ENCODE measurements at regions not wholly inside any gene's neighbourhood (a gene's known extent, or its start where the extent isn't known, plus 50 kb on each side); places are given as distances from the start of the nearest gene placed in this dataset.

DNA sequence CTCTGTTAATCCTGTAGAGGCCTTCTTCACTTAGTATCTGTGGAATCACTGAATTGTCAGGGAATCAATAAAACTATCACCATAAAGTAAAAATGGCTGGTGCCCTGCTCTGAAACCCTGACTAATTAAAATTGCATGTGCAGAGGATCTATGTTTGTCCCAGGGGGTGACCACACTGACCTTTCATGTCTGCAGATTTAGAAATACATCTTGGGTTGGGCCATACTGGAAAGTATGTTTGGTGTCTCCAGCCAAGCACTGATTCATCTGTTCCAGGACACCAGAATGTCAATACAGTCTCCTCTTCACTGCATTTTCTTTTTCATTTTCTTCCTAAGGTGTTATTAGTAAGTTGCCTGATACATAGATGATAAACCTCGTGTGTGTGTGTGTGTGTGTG is 490.9 kb upstream of the INTU start:
- TF ChIP-seq, protein P1, sequence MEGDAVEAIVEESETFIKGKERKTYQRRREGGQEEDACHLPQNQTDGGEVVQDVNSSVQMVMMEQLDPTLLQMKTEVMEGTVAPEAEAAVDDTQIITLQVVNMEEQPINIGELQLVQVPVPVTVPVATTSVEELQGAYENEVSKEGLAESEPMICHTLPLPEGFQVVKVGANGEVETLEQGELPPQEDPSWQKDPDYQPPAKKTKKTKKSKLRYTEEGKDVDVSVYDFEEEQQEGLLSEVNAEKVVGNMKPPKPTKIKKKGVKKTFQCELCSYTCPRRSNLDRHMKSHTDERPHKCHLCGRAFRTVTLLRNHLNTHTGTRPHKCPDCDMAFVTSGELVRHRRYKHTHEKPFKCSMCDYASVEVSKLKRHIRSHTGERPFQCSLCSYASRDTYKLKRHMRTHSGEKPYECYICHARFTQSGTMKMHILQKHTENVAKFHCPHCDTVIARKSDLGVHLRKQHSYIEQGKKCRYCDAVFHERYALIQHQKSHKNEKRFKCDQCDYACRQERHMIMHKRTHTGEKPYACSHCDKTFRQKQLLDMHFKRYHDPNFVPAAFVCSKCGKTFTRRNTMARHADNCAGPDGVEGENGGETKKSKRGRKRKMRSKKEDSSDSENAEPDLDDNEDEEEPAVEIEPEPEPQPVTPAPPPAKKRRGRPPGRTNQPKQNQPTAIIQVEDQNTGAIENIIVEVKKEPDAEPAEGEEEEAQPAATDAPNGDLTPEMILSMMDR (IDR thresholded peaks at IDR 0.05; ENCODE audit: insufficient read depth, low read length), result no peak
- TF ChIP-seq, protein P2, sequence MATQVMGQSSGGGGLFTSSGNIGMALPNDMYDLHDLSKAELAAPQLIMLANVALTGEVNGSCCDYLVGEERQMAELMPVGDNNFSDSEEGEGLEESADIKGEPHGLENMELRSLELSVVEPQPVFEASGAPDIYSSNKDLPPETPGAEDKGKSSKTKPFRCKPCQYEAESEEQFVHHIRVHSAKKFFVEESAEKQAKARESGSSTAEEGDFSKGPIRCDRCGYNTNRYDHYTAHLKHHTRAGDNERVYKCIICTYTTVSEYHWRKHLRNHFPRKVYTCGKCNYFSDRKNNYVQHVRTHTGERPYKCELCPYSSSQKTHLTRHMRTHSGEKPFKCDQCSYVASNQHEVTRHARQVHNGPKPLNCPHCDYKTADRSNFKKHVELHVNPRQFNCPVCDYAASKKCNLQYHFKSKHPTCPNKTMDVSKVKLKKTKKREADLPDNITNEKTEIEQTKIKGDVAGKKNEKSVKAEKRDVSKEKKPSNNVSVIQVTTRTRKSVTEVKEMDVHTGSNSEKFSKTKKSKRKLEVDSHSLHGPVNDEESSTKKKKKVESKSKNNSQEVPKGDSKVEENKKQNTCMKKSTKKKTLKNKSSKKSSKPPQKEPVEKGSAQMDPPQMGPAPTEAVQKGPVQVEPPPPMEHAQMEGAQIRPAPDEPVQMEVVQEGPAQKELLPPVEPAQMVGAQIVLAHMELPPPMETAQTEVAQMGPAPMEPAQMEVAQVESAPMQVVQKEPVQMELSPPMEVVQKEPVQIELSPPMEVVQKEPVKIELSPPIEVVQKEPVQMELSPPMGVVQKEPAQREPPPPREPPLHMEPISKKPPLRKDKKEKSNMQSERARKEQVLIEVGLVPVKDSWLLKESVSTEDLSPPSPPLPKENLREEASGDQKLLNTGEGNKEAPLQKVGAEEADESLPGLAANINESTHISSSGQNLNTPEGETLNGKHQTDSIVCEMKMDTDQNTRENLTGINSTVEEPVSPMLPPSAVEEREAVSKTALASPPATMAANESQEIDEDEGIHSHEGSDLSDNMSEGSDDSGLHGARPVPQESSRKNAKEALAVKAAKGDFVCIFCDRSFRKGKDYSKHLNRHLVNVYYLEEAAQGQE (IDR thresholded peaks at IDR 0.05; ENCODE audit: insufficient replicate concordance, low read depth), result no peak
- TF ChIP-seq POLR2AphosphoS5 (IDR thresholded peaks at IDR 0.05; ENCODE audit: low read depth), result no peak
- no peak for TF ChIP-seq GABPA (IDR thresholded peaks at IDR 0.05; ENCODE audit: low read depth)

All from HL-60 (cell line).